GM21576 (cell line): ENCODE measurements at regions not wholly inside any gene's neighbourhood (a gene's known extent, or its start where the extent isn't known, plus 50 kb on each side); places are given as distances from the start of the nearest gene placed in this dataset.

ENCODE experiments used
- ATAC-seq: cut with Tn5 transposase; IDR thresholded peaks from one replicate; pipeline ENCODE4 v1.9.1; 2021; ENCODE audit warnings: mild to moderate bottlenecking, moderate library complexity; ENCODE audit not compliant: unreplicated experiment

DNA sequence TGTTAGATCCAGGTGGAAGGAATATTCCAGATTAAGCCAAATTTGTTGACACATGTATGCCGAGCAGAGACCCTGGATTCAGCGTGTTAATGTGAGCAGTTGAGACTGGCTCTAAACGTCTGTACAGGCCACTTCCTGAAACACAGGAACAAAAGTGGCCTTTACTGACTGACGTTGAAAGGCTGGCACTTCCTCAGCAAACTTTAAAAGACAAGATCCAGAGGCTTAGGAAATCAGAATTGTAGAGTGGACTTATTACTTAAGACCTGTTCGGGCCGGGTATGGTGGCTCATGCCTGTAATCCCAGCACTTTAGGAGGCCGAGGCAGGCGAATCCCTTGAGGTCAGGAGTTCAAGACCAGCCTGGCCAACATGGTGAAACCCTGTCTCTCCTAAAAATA is 125.7 kb upstream of the ARID1B start:
- no peak for ATAC-seq

DNA sequence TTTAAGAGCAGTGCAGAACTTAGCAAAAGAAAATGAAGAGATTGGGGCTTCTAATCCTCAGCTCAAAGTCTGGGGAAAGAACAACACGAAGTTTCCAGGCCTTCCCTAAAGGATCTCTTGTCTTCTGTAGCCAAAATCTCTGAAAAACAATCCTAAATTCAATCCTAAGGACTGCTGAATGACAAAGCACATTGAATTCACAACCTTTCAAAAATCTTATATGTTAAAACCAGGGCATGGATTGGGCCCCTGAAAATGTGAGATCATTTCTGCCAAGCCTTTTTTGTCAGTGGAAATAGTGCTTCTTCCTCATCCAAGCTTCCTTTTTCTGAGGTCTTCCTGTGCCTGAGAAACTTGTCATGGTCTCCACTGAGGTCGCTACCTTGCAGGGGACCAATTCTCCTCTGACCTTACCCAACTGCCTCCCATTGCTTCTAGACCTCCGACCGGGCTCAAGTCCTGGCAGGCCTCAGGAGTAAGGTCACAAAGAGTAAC is 126.2 kb upstream of the ARID1B start:
- ATAC-seq: no peak

DNA sequence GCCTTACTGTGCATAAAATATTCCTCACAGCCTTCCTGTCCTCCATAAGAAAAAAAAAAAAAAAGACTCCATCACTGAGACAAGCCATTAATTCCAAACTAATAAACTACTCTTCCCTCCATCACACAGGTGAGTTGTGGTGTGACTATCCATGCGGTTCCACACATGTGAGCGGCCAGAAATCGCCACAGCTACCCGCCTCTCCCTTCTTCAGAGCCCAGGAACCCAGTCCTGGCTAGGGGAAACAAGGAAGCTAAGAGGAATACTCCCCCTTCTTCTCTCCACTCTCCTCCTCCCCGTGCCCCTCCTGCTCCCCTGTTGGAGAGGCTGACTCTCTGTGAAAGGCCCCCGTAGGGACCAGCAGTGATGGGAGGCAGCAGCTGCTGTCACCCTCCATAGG is 128.6 kb upstream of the ARID1B start:
- no peak for ATAC-seq

DNA sequence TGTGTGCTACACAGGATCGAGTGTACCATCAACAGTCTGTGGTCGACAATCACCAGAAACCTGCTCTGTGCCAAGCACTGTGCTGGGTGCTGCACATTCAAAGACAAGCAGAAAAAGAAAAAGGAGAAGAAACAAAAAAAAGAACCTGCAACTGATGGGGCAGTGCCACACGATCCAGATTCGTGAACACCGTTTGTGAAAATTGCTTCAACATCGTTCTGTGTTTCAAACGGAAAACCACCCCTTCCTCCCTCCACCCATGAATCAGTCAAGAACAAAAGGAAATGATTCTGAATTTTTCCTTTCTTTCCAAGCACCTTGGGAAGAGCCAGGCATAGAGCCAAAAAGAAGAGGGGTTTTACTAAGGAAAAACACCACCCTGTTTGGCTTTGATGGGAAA is 129.2 kb upstream of the ARID1B start:
- no peak for ATAC-seq

DNA sequence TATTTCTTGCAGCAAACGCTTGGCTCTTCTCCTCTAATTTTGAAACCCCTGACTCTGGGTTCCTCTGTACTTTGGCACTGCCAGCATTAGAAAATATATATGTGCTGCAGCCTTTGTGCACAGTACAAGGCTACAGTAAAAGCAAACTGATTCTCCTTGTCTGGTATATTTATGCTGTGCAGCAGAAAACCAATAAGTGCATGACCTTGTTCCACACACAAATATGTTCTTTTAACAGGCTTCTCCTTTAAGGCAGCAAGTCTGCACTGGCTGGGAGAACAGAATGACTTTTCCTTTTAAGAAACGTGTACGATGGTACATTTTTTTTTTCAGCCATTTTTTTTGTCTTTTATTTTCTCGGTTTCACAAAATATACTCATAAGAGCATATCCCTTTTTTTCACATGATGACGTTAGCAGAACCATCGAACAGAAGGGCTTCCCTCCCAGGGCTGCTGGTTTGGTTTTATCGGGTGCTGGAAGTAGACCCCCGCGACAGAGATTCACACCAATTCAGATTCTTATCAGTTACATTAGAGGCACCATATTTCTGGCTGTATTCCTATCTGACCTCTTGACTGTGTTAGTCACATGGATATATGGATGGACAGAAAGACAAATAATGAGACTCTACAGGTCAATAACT is 129.9 kb upstream of the ARID1B start:
- no peak for ATAC-seq

DNA sequence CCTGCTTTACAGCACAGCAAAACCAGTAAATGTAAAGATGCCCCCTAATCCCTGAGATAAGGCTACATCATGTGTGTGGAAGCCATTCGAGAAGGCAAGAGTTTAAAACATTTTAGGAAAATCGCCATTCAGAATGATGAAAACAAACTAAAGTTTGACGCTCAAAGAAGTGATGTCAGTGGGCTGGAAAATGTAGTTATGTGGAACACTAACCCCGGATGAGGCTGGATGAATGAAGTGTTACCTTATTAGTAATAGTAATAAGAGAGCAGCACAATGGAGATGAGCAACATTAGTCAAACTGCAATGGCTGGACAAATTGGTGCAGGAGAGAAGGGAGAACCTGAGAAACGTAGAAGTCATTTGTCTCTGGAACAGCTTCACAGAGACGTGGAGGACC is 130.7 kb upstream of the ARID1B start:
- no peak for ATAC-seq

DNA sequence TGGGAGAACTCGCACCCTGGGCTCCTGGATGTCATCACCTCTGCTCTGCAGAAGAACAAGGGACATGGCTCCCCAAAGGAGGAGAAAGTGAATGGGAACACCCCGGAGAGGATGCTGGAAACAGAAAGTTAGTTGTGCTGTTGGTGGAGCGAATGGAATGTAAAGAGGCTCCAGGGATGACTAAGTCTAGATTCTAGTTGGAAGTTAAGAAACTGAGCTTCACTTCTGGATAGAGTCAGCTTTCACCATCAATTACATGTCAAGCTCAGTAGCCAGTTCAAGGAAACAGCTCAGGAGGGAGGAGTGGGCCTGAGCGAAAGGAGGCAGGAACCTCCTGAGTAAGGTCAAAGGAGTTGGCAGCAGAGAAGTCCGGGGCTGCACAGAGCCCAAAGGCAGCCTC is 132.1 kb upstream of the ARID1B start:
- ATAC-seq: no peak

DNA sequence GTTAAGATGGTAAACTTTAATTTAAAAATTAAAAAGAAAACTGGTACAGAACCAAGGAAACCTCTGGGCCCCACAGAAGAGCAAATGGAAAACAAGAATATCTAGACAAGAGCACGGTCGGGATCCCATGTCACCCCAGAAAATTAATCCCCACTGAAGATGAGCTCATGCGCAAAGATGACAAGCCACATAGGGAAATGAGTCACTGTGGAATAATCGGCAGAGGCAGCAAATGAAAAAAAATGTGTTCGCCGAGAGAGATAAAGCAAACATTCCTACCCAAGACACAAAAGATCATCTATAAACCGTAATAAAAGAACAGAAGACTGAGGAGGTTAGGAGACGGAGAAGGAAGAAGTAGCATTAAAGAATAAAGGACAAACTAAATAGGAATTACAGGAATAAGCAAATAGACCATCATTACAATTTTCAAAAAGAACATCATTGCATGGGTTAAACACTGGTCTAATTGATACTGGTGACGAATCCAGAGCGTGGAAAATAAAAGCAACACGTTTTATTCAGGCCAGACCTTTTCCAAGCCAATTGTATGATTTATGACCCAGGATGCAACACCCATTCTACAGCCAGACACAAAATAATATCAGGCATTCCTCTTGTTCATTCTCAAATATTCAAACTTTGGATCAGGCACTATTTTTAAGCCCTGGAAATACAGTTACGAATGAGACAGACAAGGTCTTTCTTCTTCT is 138.0 kb upstream of the ARID1B start:
- ATAC-seq: no peak

DNA sequence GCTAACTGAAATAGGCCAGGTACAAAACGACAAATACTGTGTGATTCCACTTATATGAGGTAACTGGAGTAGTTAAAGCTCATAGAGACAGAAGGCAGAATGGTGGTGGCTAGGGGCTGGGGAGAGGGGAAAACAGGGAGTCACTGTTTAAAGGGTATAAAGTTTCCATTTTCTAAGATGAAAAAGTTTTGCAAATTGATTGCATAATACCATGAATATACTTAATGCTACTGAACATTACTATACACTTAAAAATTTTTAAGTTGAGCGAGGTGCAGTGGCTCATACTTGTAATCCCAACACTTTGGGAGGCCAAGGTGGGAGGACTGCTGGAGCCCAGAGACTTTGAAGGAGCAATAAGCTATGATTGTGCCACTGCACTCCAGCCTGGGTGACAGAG is 138.6 kb upstream of the ARID1B start:
- no peak for ATAC-seq

DNA sequence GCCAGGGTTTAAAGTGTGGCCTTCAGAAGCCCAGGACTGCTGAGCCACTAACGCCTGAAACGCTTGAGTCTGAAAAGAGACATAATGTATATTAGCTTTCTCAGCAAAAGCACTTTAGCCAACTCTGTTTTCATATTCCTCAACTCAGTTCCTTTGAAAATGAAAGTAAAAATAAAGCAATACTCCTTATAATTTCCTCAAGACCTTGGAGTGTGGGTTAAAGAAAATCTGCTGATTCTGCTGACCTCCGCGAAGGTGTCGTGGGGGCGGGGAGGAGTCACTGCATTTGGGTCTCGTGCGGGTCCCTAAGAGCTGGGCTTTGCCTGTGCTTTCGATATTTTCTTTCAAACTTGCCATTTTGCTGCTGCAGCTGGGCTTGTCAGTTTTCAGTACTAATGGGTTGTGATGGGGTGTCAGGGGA is 142.2 kb upstream of the ARID1B start:
- no peak for ATAC-seq

DNA sequence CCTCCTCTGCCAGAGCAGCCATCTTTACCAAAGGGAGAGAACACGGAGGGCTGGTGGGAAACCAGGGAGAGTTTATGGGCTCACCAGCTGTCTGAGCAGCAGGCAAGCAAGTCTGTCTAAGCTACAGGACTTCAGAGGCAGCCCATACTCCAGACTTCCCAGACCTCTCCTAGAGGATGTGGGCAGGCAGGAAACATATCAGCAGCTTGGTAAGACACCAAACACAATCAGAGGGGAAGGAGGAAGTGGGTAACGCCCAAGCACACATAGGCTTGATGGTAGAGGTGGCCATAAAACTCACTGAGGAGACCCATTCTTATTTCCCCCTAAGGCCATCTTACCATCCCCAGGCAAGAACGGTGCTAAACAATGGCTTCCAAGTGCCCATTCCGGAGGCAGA is 143.1 kb upstream of the ARID1B start:
- ATAC-seq: no peak

DNA sequence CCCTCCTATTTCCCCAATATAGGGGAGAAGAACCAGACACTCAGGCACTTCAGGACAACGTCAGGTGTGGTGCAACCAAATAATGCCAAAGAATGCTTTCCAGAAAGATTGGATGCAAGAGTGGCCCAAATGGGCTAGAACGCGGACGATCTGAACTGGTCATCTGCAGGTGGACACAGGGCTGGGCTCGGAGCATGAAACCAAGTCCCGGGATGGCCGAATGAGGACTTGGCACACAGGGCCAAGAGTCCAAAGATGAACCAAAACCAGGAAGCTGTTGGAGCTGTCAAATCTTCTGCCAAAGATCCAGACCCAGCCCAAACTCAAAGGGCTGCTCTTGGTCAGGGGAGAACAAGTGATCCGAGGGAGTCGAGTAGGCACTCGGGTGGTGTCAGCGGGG is 143.9 kb upstream of the ARID1B start:
- no peak for ATAC-seq

DNA sequence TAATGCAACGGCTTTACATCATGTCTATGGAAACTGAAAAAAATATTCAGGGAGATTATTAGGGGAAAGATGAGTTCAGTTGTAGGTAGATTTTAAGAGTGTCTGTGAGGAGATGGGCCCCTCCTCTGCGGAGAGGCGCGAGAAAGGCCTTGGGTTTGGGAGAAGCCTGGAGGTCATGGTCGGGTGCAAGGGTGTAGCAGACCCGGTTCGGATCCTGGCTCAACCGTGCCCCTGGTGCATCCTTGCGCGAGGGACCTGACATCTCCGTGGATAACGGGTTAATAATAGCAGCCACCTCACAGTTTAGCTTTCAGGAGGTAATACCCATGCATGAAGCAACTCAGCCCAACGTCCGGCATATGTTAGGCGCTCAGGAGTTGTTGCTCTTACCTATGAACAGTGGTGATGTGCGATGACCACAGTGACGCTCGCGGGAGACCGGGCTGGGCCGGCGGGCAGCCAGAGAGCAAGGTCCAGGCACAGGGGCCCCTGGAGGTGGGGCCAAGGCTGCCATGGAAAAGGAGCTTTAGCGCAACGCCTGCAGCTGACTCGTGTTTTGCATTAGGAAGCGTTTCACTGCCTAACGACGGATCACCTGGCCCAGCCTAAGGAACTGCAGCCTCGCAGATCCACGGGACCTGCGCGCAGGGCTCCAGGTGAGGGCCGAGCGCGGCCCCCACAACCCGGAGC is 146.4 kb upstream of the ARID1B start:
- no peak for ATAC-seq

DNA sequence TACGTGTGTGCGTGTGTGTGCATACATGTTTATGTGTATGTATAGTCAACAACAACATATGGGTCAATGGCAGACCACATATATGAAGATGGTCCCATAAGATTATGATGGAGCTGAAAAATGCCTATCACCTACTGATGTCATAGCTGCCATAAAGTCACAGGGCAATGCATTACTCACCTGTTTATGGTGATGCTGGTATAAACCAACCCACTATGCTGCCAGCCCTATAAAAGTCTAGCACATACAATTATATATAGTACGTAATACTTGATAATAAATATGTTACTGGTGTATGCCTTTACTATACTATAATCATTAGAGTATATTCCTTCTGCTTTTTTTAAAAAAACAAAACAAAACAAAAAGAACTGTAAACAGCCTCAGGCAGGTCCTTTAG is 148.4 kb upstream of the ARID1B start:
- ATAC-seq: no peak

DNA sequence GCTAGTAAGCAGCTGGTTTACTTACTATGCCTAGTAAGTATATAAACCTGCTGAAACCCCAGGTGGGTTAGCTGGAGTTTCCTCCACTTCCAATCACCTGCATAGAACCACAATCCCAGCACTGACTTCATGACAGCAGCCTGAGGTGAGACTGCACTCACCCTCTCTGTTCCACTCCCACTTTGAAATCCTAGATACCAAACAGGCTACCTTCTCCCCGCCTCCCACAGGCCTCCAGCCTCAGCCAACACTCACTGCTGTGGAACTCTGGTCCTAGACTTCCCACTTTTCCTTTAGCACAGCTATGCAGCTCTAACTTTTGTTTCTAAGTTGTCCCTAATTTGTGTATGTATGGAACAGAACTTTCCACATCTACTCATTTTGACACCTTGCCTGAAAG is 149.7 kb upstream of the ARID1B start:
- no peak for ATAC-seq

DNA sequence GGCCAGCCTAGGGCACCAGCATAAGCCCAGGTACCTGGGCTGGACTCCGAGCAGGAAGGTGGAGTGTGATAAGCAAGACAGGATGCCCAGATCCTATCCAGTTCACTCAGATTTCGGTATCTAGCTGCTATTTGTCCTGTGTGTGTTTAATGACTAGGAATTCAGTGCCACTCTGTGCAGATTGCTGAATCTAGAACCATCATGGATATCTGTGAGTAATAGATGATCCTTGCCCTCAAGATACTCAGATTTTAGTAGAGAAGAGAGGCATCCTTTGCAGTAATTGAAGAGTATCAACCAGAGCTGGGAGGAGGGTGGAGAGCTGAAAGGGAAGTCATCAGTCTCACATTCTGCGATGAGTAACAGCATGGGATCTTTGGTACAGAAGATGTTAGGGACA is 155.0 kb upstream of the ARID1B start:
- no peak for ATAC-seq

DNA sequence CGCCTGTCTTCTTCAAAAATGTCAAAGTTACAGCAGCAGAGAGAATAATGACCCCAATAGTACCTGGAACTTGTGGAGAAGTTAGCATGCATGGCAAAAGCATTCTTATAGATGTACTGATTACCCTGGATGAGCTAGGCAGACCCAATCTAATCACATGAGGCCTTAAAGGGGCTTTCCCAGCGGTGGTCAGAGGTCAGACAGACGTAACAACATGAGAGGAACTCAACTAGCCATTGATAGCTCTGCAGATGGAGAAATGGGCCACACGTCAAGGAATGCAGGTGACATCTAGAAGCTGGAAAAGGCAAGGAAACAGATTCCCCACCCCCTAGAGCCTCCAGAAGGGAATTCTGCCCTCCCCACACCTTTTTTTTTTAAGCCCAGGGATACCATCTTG is 156.8 kb upstream of the ARID1B start:
- no peak for ATAC-seq

DNA sequence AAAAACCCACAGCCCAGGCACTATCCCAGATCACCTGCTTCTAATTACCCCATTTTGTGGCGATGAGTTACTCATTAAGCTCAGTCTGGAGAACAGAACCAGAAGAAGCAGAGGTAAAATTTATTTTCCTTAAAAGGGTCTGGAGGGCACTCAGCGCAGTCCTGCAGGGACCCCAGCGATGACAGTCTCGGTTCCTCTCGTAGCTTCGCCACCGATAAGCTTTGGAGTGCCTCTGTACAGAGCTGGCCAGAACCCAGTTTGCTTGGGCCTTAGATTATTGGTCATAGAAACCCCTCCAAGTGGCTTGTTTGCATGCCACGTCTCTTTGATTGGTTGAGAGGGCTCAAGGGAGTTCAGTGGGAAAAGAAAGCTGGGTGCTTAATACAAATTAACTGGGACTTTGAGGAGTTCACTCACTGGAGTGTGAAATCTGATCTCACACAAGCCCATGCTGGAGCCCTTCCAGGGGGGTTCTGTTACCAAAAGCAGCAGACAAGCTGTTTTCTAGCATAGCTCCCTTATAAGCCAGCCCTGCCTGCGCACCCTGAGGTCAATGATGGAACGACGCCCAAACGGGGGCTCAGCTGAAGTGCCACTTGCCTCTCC is 158.5 kb upstream of the ARID1B start:
- ATAC-seq: no peak

DNA sequence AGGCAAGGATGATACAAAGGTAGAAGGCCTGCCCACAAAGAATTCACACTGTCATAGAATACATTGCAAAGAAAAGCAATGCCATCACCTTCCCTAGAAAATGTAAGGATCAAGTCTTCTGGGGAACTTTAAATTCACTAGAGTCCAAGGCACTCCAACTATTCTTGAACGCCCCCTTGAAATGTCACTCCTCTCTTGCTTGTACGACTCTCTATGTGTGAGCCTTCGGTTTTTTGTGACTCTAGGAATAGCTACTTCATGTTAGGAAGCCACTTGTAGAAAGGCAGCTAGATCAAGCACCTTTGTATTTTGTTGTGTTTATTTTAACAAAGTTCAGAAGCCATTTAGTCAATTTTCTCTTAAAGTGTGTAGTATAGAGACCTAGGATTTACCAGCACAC is 159.2 kb upstream of the ARID1B start:
- ATAC-seq: no peak

DNA sequence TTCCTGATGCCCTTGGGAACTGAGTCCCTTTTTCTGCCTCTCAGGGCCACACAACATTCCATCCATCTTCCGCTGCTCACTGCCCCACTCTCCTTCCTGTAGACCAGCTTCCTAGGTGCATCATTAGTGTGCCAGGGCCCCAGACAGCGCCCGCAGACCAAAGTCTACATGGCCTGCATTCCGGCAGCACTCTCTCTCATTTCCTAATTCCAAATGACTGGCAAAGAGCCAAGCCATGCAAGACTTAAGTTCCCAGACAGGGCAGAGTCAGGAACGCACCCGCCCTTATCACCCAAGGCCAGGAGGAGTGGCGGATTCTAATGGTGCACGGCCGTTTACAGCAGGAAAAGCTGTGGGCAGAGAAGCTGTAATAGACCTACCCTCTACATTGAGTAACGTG is 159.8 kb upstream of the ARID1B start:
- no peak for ATAC-seq

DNA sequence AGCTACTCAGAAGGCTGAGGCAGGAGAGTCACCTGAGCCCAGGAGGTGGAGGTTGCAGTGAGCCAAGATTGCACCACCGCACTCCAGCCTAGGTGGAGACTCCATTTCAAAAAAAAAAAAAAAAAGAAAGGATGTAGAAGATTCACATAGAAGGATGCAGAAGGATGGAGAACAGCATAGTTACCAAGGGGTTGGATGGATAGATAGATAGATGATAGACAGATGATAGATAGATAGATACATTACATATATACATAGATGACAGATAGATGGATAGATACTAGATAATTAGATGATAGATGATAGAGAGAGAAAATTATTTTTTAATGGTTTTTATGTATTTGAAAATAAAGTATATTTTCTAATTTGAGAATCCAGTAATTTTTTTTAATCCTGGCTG is 160.7 kb upstream of the ARID1B start:
- ATAC-seq: no peak

DNA sequence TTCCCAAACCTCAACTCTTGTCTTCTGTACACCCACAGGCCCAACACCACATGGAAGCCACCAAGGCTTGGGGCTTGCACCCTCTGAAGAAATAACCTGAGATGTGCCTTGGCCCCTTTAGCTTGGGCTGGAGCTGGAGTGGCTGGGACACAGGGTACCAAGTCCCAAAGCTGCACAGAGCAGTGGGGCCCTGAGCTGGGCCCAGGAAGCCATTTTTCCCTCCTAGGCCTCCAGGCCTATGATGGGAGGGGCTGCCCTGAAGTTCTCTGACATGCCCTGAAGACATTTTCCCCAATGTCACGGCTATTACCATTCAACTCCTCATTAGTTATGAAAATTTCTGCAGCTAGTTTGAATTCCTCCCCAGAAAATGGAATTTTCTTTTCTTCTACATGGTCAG is 163.2 kb upstream of the ARID1B start:
- no peak for ATAC-seq
